H9 (cell line): ENCODE measurements at regions not wholly inside any gene's neighbourhood (a gene's known extent, or its start where the extent isn't known, plus 50 kb on each side); places are given as distances from the start of the nearest gene placed in this dataset.

Experiments
- DNase-seq: peaks from one replicate; pipeline ENCODE4 v3.0.0-alpha.2; 2017
- H2AFZ ChIP-seq: one replicate; pipeline ENCODE4 v1.6.1; 2013; ENCODE audit warnings: mild to moderate bottlenecking, low read length, control low read depth, moderate library complexity
- H2AK5ac ChIP-seq: 2 replicates; pipeline ENCODE4 v1.6.1; 2013; ENCODE audit warnings: low read length, control low read depth, mixed read lengths; ENCODE audit not compliant: insufficient read length
- H2BK120ac ChIP-seq: one replicate; pipeline ENCODE4 v1.6.1; 2013; ENCODE audit warnings: low read depth, mild to moderate bottlenecking, low read length, control low read depth, inconsistent platforms; ENCODE audit not compliant: poor library complexity, severe bottlenecking
- H2BK12ac ChIP-seq: 2 replicates; pipeline ENCODE4 v1.6.1; 2013; ENCODE audit warnings: low read length, control low read depth, mixed read lengths, low read depth; ENCODE audit not compliant: insufficient read length
- H2BK15ac ChIP-seq: 2 replicates; pipeline ENCODE4 v1.6.1; 2013; ENCODE audit warnings: low read depth, low read length, control low read depth
- H2BK20ac ChIP-seq: one replicate; pipeline ENCODE4 v1.6.1; 2013; ENCODE audit warnings: low read depth, mild to moderate bottlenecking, low read length, control low read depth, inconsistent platforms; ENCODE audit not compliant: poor library complexity, severe bottlenecking
- H2BK5ac ChIP-seq: 2 replicates; pipeline ENCODE4 v1.6.1; 2013; ENCODE audit warnings: low read length, control low read depth, mixed read lengths; ENCODE audit not compliant: insufficient read length
- H3K14ac ChIP-seq: 2 replicates; pipeline ENCODE4 v1.6.1; 2013; ENCODE audit warnings: low read length, control low read depth; ENCODE audit not compliant: insufficient read depth
- H3K18ac ChIP-seq: 2 replicates; pipeline ENCODE4 v1.6.1; 2013; ENCODE audit warnings: low read depth, mild to moderate bottlenecking, mixed read lengths, low read length, control low read depth; ENCODE audit not compliant: insufficient read length
- H3K23ac ChIP-seq: 2 replicates; pipeline ENCODE4 v1.6.1; 2013; ENCODE audit warnings: low read length, control low read depth, mixed read lengths, low read depth; ENCODE audit not compliant: insufficient read length
- H3K23me2 ChIP-seq: 2 replicates; pipeline ENCODE4 v1.6.1; 2013; ENCODE audit warnings: low read depth, mild to moderate bottlenecking, mixed read lengths, low read length, control low read depth; ENCODE audit not compliant: insufficient read length, poor library complexity, severe bottlenecking
- H3K27ac ChIP-seq: 2 replicates; pipeline ENCODE4 v1.5.1; 2013; ENCODE audit warnings: low read length, control low read depth, mixed read lengths, low read depth; ENCODE audit not compliant: insufficient read length
- H3K27me3 ChIP-seq: 2 replicates; pipeline ENCODE4 v1.6.1; 2013; ENCODE audit warnings: low read length, control low read depth, inconsistent platforms; ENCODE audit not compliant: insufficient read depth
- H3K4ac ChIP-seq: 2 replicates; pipeline ENCODE4 v1.6.1; 2013; ENCODE audit warnings: low read depth, mild to moderate bottlenecking, control low read depth, inconsistent platforms, low read length, moderate library complexity
- H3K4me1 ChIP-seq: 2 replicates; pipeline ENCODE4 v1.6.1; 2013; ENCODE audit warnings: low read length, control low read depth, inconsistent platforms; ENCODE audit not compliant: insufficient read depth
- H3K4me2 ChIP-seq: 2 replicates; pipeline ENCODE4 v1.6.1; 2013; ENCODE audit warnings: low read length, control low read depth, mixed read lengths; ENCODE audit not compliant: insufficient read length, insufficient read depth
- H3K56ac ChIP-seq: 2 replicates; pipeline ENCODE4 v1.6.1; 2013; ENCODE audit warnings: low read depth, mild to moderate bottlenecking, mixed read lengths, low read length, control low read depth; ENCODE audit not compliant: insufficient read length
- H3K79me1 ChIP-seq: 2 replicates; pipeline ENCODE4 v1.6.1; 2013; ENCODE audit warnings: low read depth, mild to moderate bottlenecking, moderate library complexity, low read length, control low read depth, inconsistent platforms; ENCODE audit not compliant: insufficient read depth, poor library complexity, severe bottlenecking
- H3K79me2 ChIP-seq: 2 replicates; pipeline ENCODE4 v1.6.1; 2013; ENCODE audit warnings: low read length, control low read depth, inconsistent platforms; ENCODE audit not compliant: insufficient read depth
- H3K9ac ChIP-seq: 2 replicates; pipeline ENCODE4 v1.6.1; 2013; ENCODE audit warnings: low read length, control low read depth, mixed read lengths; ENCODE audit not compliant: insufficient read length; ENCODE audit errors: extremely low read depth
- H3K9me3 ChIP-seq: one replicate; pipeline ENCODE4 v1.6.1; 2013; ENCODE audit warnings: low read depth, low read length, inconsistent platforms; ENCODE audit not compliant: control insufficient read depth
- H3T11ph ChIP-seq: one replicate; pipeline ENCODE4 v1.6.1; 2013; ENCODE audit warnings: mild to moderate bottlenecking, low read length, control low read depth, inconsistent platforms
- H4K20me1 ChIP-seq: one replicate; pipeline ENCODE4 v1.6.1; 2013; ENCODE audit not compliant: control insufficient read depth, insufficient read length, insufficient read depth
- H4K5ac ChIP-seq: 2 replicates; pipeline ENCODE4 v1.6.1; 2013; ENCODE audit warnings: low read depth, mild to moderate bottlenecking, mixed read lengths, low read length, control low read depth; ENCODE audit not compliant: insufficient read length
- H4K8ac ChIP-seq: replicated peaks from 2 replicates; pipeline ENCODE4 v1.6.1; 2013; ENCODE audit warnings: low read length, control low read depth, mixed read lengths, low read depth; ENCODE audit not compliant: insufficient read length
- H4K91ac ChIP-seq: 2 replicates; pipeline ENCODE4 v1.6.1; 2013; ENCODE audit warnings: low read depth, mild to moderate bottlenecking, moderate library complexity, mixed read lengths, low read length, control low read depth; ENCODE audit not compliant: insufficient read length
- H3K27ac Mint-ChIP-seq, 3 experiments: 2 replicates in 2 of 3; 3 replicates in 1 of 3; pipeline ENCODE4 v1.8.0; 2020 to 2021; ENCODE audit warnings: mixed read lengths in 3 of 3, mild to moderate bottlenecking in 1 of 3, moderate library complexity in 1 of 3
- H3K27me3 Mint-ChIP-seq: 2 replicates; pipeline ENCODE4 v1.8.0; 2021; ENCODE audit warnings: low read depth, mild to moderate bottlenecking, moderate library complexity, mixed read lengths
- H3K36me3 Mint-ChIP-seq, 3 experiments: 2 replicates in 2 of 3; 3 replicates in 1 of 3; pipeline ENCODE4 v1.8.0; 2020 to 2021; ENCODE audit warnings: low read depth in 3 of 3, mixed read lengths in 3 of 3; ENCODE audit not compliant: insufficient read depth in 1 of 3
- H3K4me1 Mint-ChIP-seq, 2 experiments: 2 replicates each; pipeline ENCODE4 v1.8.0; 2020; ENCODE audit warnings: mixed read lengths in 2 of 2
- H3K4me3 Mint-ChIP-seq, 2 experiments: 2 replicates in 1 of 2; 3 replicates in 1 of 2; pipeline ENCODE4 v1.8.0; 2020 to 2021; ENCODE audit warnings: mild to moderate bottlenecking in 2 of 2, mixed read lengths in 2 of 2, moderate library complexity in 1 of 2
- H3K9me3 Mint-ChIP-seq, 2 experiments: 2 replicates in 1 of 2; 3 replicates in 1 of 2; pipeline ENCODE4 v1.8.0; 2020; ENCODE audit warnings: mild to moderate bottlenecking in 2 of 2, mixed read lengths in 2 of 2, moderate library complexity in 1 of 2
- WGBS: extraction: QIAGEN DNeasy Blood & Tissue Kit; methylation state at CpG from one replicate; pipeline ENCODE4 v1.1.7; 2013; ENCODE audit warnings: missing lambda C conversion rate, low lambda C conversion rate, mixed read lengths; ENCODE audit not compliant: insufficient read length; ENCODE audit errors: extremely low coverage; 5-methylcytosine and 5-hydroxymethylcytosine counted together
- TF ChIP-seq, protein P1 (sequence below): fragments of 200-600 bp; sonication (generic); conservative IDR thresholded peaks from 3 replicates; pipeline ENCODE4 v1.8.0; 2021; ENCODE audit warnings: antibody characterized with exemption, mild to moderate bottlenecking

GRCh38 chrX:21153033-21153432, 221.2 kb upstream of the CNKSR2 start:
- no CpG with 5 or more reads among the region's 3 CpGs for WGBS
- peaks cover 0 to 2% (median under 1%) of the 10 kb centered on the region in 3 experiments; a peak in 3 of 7 replicates for H3K36me3 Mint-ChIP-seq
- no peak overlapping the region for H3K27ac ChIP-seq

More at GRCh38 chrX:21153033-21153432, 221.2 kb upstream of the CNKSR2 start:
- no peaks in the 10 kb centered on the region for H3K27me3 ChIP-seq
- no peaks in the 10 kb centered on the region for H3K79me1 ChIP-seq
- no peak for DNase-seq
- no peak overlapping the region for H2BK12ac ChIP-seq
- H3K4ac ChIP-seq = no peak overlapping the region
- H3K23me2 ChIP-seq = no peaks in the 10 kb centered on the region
- H3K14ac ChIP-seq = no peak overlapping the region
- H3K9me3 ChIP-seq = peaks cover 22% of the 10 kb centered on the region
- H3K27ac Mint-ChIP-seq = no peak overlapping the region
- H4K8ac ChIP-seq = no peak overlapping the region
- H3K9me3 Mint-ChIP-seq = peaks cover 0 to 26% of the 10 kb centered on the region in 2 experiments; a peak in 4 of 5 replicates
- no peak overlapping the region for H2BK15ac ChIP-seq
- H4K91ac ChIP-seq = no peak overlapping the region
- H4K5ac ChIP-seq = no peak overlapping the region
- H3K9ac ChIP-seq = no peak overlapping the region
- peaks cover 12 to 24% of the 10 kb centered on the region in 2 experiments for H3K4me1 Mint-ChIP-seq
- no peaks in the 10 kb centered on the region for H4K20me1 ChIP-seq
- H3K4me3 Mint-ChIP-seq = no peak overlapping the region
- no peak overlapping the region for H3K18ac ChIP-seq
- no peak overlapping the region for H2BK120ac ChIP-seq
- no peaks in the 10 kb centered on the region for H3K4me1 ChIP-seq
- no peak overlapping the region for H2AFZ ChIP-seq
- H3K27me3 Mint-ChIP-seq = no peaks in the 10 kb centered on the region
- H2AK5ac ChIP-seq = no peak overlapping the region
- no peak overlapping the region for H2BK5ac ChIP-seq
- no peak overlapping the region for H3K56ac ChIP-seq
- no peak overlapping the region for H3K4me2 ChIP-seq
- H3T11ph ChIP-seq = no peak overlapping the region
- H3K23ac ChIP-seq = no peak overlapping the region
- TF ChIP-seq, protein P1, sequence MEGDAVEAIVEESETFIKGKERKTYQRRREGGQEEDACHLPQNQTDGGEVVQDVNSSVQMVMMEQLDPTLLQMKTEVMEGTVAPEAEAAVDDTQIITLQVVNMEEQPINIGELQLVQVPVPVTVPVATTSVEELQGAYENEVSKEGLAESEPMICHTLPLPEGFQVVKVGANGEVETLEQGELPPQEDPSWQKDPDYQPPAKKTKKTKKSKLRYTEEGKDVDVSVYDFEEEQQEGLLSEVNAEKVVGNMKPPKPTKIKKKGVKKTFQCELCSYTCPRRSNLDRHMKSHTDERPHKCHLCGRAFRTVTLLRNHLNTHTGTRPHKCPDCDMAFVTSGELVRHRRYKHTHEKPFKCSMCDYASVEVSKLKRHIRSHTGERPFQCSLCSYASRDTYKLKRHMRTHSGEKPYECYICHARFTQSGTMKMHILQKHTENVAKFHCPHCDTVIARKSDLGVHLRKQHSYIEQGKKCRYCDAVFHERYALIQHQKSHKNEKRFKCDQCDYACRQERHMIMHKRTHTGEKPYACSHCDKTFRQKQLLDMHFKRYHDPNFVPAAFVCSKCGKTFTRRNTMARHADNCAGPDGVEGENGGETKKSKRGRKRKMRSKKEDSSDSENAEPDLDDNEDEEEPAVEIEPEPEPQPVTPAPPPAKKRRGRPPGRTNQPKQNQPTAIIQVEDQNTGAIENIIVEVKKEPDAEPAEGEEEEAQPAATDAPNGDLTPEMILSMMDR = no peak
- H3K79me2 ChIP-seq = no peaks in the 10 kb centered on the region
- H2BK20ac ChIP-seq = no peak overlapping the region
